ENCODE measurements at regions not wholly inside any gene's neighbourhood (a gene's known extent, or its start where the extent isn't known, plus 50 kb on each side); places are given as distances from the start of the nearest gene placed in this dataset.

DNA sequence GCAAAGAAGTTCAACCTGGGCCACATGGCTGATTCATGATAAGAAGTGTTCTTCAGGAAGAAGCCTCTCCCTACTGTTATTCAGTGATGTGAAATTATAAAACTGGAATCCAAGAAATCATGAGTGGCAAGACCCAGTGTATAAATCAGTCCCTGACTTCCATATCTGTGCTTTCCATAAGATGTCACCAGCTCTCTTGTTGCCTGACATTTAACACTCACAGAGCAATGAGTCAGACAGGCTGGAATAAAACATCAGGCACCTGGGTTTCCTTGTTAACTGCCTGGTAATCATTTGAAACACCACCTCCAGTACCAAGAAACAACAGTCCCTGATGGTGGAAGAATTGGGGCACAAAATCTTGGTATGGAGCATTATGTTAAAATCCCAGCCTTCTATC is 76.1 kb downstream of the SCG2 start:
- no peak for DNase-seq (ENCODE audit: low spot score)
- TF ChIP-seq, protein P1, sequence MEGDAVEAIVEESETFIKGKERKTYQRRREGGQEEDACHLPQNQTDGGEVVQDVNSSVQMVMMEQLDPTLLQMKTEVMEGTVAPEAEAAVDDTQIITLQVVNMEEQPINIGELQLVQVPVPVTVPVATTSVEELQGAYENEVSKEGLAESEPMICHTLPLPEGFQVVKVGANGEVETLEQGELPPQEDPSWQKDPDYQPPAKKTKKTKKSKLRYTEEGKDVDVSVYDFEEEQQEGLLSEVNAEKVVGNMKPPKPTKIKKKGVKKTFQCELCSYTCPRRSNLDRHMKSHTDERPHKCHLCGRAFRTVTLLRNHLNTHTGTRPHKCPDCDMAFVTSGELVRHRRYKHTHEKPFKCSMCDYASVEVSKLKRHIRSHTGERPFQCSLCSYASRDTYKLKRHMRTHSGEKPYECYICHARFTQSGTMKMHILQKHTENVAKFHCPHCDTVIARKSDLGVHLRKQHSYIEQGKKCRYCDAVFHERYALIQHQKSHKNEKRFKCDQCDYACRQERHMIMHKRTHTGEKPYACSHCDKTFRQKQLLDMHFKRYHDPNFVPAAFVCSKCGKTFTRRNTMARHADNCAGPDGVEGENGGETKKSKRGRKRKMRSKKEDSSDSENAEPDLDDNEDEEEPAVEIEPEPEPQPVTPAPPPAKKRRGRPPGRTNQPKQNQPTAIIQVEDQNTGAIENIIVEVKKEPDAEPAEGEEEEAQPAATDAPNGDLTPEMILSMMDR (IDR thresholded peaks at IDR 0.05; ENCODE audit: borderline replicate concordance, control extremely low read depth, extremely low read depth, insufficient read depth, missing control alignments), result no peak
- in situ Hi-C loops (cut with MboI; ENCODE audit: low sequenced_read_pairs, unreplicated experiment), result no loop called here

- in situ Hi-C loops (cut with MboI; ENCODE audit: low sequenced_read_pairs, unreplicated experiment), result no loop called here
- TF ChIP-seq, protein P1 (IDR thresholded peaks at IDR 0.05; ENCODE audit: borderline replicate concordance, control extremely low read depth, extremely low read depth, insufficient read depth, missing control alignments), result no peak
- DNase-seq (ENCODE audit: low spot score), result no peak
Observed at GRCh38 chr2:223528036-223528435, 74.1 kb downstream of the SCG2 start.

GRCh38 chr2:223529696-223530095 is 72.5 kb downstream of the SCG2 start:
- DNase-seq (ENCODE audit: low spot score), result no peak
- TF ChIP-seq, protein P1 (IDR thresholded peaks at IDR 0.05; ENCODE audit: borderline replicate concordance, control extremely low read depth, extremely low read depth, insufficient read depth, missing control alignments), result no peak
- in situ Hi-C loops (cut with MboI; ENCODE audit: low sequenced_read_pairs, unreplicated experiment), result no loop called here

GRCh38 chr2:223530811-223531210 is 71.3 kb downstream of the SCG2 start:
- in situ Hi-C loops (cut with MboI; ENCODE audit: low sequenced_read_pairs, unreplicated experiment), result no loop called here

GRCh38 chr2:223532161-223532560 is 70.0 kb downstream of the SCG2 start:
- DNase-seq (ENCODE audit: low spot score), result no peak
- in situ Hi-C loops (cut with MboI; ENCODE audit: low sequenced_read_pairs, unreplicated experiment), result no loop called here
- TF ChIP-seq, protein P1 (IDR thresholded peaks at IDR 0.05; ENCODE audit: borderline replicate concordance, control extremely low read depth, extremely low read depth, insufficient read depth, missing control alignments), result no peak

More at GRCh38 chr2:223530811-223531210, 71.3 kb downstream of the SCG2 start:
- TF ChIP-seq, protein P1 (IDR thresholded peaks at IDR 0.05; ENCODE audit: borderline replicate concordance, control extremely low read depth, extremely low read depth, insufficient read depth, missing control alignments), result no peak
- no peak for DNase-seq (ENCODE audit: low spot score)

DNA sequence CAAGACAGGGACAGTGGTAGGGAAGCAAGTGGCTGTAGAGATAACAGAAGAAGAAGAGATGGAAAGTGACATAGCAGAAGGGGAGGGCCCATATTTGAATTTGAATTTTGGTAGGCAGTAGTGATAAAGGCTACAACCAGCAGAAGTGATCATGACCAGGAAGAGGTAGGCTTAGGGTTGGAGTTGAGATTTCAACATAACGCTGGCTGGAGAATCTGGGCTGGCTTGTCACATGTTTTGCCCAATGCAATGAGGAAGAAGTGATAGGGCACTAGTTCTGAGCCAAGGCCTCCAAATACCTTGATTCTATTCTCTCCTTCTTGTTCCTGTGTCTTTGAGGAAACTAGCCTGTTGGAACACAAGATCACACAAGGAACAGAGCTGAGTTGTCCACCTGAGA is 69.4 kb downstream of the SCG2 start:
- TF ChIP-seq, protein P1 (IDR thresholded peaks at IDR 0.05; ENCODE audit: borderline replicate concordance, control extremely low read depth, extremely low read depth, insufficient read depth, missing control alignments), result no peak
- in situ Hi-C loops (cut with MboI; ENCODE audit: low sequenced_read_pairs, unreplicated experiment), result no loop called here
- DNase-seq (ENCODE audit: low spot score), result no peak

GRCh38 chr2:223536546-223536945 is 65.6 kb downstream of the SCG2 start:
- DNase-seq (ENCODE audit: low spot score), result no peak
- in situ Hi-C loops (cut with MboI; ENCODE audit: low sequenced_read_pairs, unreplicated experiment), result no loop called here
- TF ChIP-seq, protein P1 (IDR thresholded peaks at IDR 0.05; ENCODE audit: borderline replicate concordance, control extremely low read depth, extremely low read depth, insufficient read depth, missing control alignments), result no peak

Data from GM13976 (cell line).